Loucy (cell line): ENCODE measurements at regions not wholly inside any gene's neighbourhood (a gene's known extent, or its start where the extent isn't known, plus 50 kb on each side); places are given as distances from the start of the nearest gene placed in this dataset.

ENCODE experiments used
- H2AFZ ChIP-seq: fragments of 200-600 bp; sonication (generic); 2 replicates; pipeline ENCODE4 v1.6.0; 2016; ENCODE audit warnings: antibody characterized with exemption, mild to moderate bottlenecking, low read length, moderate library complexity
- H3F3A ChIP-seq: fragments of 200-600 bp; 2 replicates; pipeline ENCODE4 v1.6.0; 2016; ENCODE audit warnings: antibody characterized with exemption, low read depth, mild to moderate bottlenecking
- H3K27me3 ChIP-seq: fragments of 200-600 bp; sonication (generic); 2 replicates; pipeline ENCODE4 v1.6.1; 2014; ENCODE audit warnings: low read length, mild to moderate bottlenecking; ENCODE audit not compliant: insufficient read depth, poor library complexity, severe bottlenecking
- H3K36me3 ChIP-seq: fragments of 200-600 bp; sonication (generic); 2 replicates; pipeline ENCODE4 v1.6.1; 2016; ENCODE audit warnings: low read length; ENCODE audit not compliant: insufficient read depth
- H3K4me1 ChIP-seq: fragments of 200-600 bp; sonication (generic); 2 replicates; pipeline ENCODE4 v1.5.1; 2014; ENCODE audit warnings: low read length, mild to moderate bottlenecking; ENCODE audit not compliant: insufficient read depth, poor library complexity, severe bottlenecking
- H3K4me2 ChIP-seq: fragments of 200-600 bp; sonication (generic); 2 replicates; pipeline ENCODE4 v1.6.0; 2014; ENCODE audit warnings: antibody characterized with exemption, low read length, low read depth, mild to moderate bottlenecking; ENCODE audit not compliant: poor library complexity, severe bottlenecking
- H3K4me3 ChIP-seq: fragments of 200-600 bp; sonication (generic); 2 replicates; pipeline ENCODE4 v1.5.1; 2014; ENCODE audit warnings: low read length, mild to moderate bottlenecking, mixed read lengths; ENCODE audit not compliant: poor library complexity, severe bottlenecking
- H3K79me2 ChIP-seq: fragments of 200-600 bp; sonication (generic); 2 replicates; pipeline ENCODE4 v1.6.1; 2014; ENCODE audit warnings: low read length; ENCODE audit not compliant: insufficient read depth
- H3K9ac ChIP-seq: fragments of 200-600 bp; sonication (generic); 2 replicates; pipeline ENCODE4 v1.6.0; 2014; ENCODE audit warnings: mild to moderate bottlenecking, low read depth, low read length, moderate library complexity; ENCODE audit not compliant: poor library complexity, severe bottlenecking
- H3K9me2 ChIP-seq: fragments of 200-600 bp; sonication (generic); replicated peaks from 2 replicates; pipeline ENCODE4 v1.6.1; 2016; ENCODE audit warnings: low read depth, low read length, mixed read lengths
- H3K9me3 ChIP-seq: fragments of 200-600 bp; sonication (generic); 2 replicates; pipeline ENCODE4 v1.6.1; 2014; ENCODE audit warnings: mild to moderate bottlenecking, antibody characterized with exemption, low read length, low read depth; ENCODE audit not compliant: insufficient read depth
- H4K20me1 ChIP-seq: fragments of 200-600 bp; sonication (generic); 2 replicates; pipeline ENCODE4 v1.6.0; 2014; ENCODE audit warnings: antibody characterized with exemption, low read length, mild to moderate bottlenecking; ENCODE audit not compliant: insufficient read depth, poor library complexity, severe bottlenecking
- CTCF ChIP-seq: fragments of 200-600 bp; sonication (generic); conservative IDR thresholded peaks from 2 replicates; pipeline ENCODE4 v1.5.1; 2014; ENCODE audit warnings: mild to moderate bottlenecking, antibody characterized with exemption, low read length
- EZH2phosphoT487 ChIP-seq: fragments of 200-600 bp; IDR thresholded peaks from 2 replicates; pipeline ENCODE4 v1.6.1; 2018; ENCODE audit warnings: antibody characterized with exemption, mild to moderate bottlenecking, moderate library complexity, borderline replicate concordance

DNA sequence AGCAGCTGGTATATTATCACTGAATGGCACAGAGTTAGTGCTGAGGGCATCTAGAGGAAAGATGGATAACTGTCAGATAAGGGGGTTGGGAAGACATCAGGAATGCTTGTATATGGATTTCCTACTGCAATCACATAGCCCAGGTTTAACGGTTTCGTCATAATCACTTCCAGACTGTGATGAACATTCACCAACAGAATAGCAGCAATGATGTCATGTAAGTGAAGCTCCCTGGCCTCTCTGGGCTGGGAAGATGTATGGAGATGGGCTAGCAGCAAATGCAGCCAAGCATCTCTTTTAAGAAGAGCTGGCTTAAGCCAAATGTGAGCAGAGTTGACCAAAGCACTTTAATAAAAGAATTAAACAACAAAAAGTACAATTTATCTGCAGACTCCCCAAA is 714.6 kb downstream of the GALC start:
- no peak overlapping the region for H3K9ac ChIP-seq
- no peak overlapping the region for H3K4me3 ChIP-seq
- H2AFZ ChIP-seq: no peak overlapping the region
- no peaks in the 10 kb centered on the region for H3K79me2 ChIP-seq
- no peaks in the 10 kb centered on the region for H3K9me3 ChIP-seq
- H3F3A ChIP-seq: no peaks in the 10 kb centered on the region
- TF ChIP-seq EZH2phosphoT487: no peak
- TF ChIP-seq CTCF: no peak
- no peaks in the 10 kb centered on the region for H4K20me1 ChIP-seq
- H3K4me2 ChIP-seq: no peak overlapping the region
- H3K9me2 ChIP-seq: no peaks in the 10 kb centered on the region; the same call in 1 of the 2 replicates
- H3K36me3 ChIP-seq: no peaks in the 10 kb centered on the region
- H3K4me1 ChIP-seq: no peaks in the 10 kb centered on the region
- no peaks in the 10 kb centered on the region for H3K27me3 ChIP-seq

DNA sequence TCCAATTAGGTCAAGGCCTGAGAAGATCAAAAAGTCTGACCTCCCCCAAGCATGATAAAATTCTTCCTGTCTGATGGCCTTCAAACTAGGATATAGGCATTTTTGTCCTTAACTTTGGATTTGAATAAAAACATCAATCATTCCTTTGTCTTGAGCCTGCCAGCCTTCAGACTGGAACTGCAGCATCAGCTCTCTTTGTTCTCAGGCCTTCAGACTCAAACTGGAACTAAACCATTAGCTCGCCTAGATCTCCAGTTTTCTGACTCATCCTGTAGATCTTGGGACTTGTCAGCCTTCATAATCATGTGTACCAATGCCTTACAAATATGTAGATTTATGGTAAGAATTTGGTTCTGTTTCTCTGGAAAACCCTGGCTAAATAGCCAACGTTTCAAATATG is 721.7 kb downstream of the GALC start:
- H3F3A ChIP-seq: no peaks in the 10 kb centered on the region
- no peaks in the 10 kb centered on the region for H3K4me1 ChIP-seq

GRCh38 chr14:87268997-87269396 is 724.0 kb downstream of the GALC start:
- Histone ChIP-seq H3F3A (no peaks in the 10 kb centered on the region), H3K79me2 (no peaks in the 10 kb centered on the region), H3K4me1 (no peaks in the 10 kb centered on the region), H3K9ac (no peak overlapping the region), H3K36me3 (no peaks in the 10 kb centered on the region), H3K27me3 (no peaks in the 10 kb centered on the region), H2AFZ (no peak overlapping the region), H3K9me2 (no peaks in the 10 kb centered on the region), H3K4me2 (no peak overlapping the region), H4K20me1 (no peaks in the 10 kb centered on the region), H3K4me3 (no peak overlapping the region), H3K9me3 (no peaks in the 10 kb centered on the region)
- no peak for TF ChIP-seq CTCF

More for the DNA sequence above, 721.7 kb downstream of the GALC start:
- Histone ChIP-seq H3K4me2 (no peak overlapping the region), H3K27me3 (no peaks in the 10 kb centered on the region), H4K20me1 (no peaks in the 10 kb centered on the region), H3K79me2 (no peaks in the 10 kb centered on the region), H3K36me3 (no peaks in the 10 kb centered on the region), H2AFZ (no peak overlapping the region), H3K9me2 (no peaks in the 10 kb centered on the region), H3K9ac (no peak overlapping the region), H3K4me3 (no peak overlapping the region), H3K9me3 (no peaks in the 10 kb centered on the region)
- no peak for TF ChIP-seq EZH2phosphoT487
- no peak for TF ChIP-seq CTCF
